Medulla oblongata (tissue), 1 donor: ENCODE measurements at regions not wholly inside any gene's neighbourhood (a gene's known extent, or its start where the extent isn't known, plus 50 kb on each side); places are given as distances from the start of the nearest gene placed in this dataset.
A peak's percentile ranks its signal among the peaks of the same experiment; 100 is the strongest.

Experiments
- DNase-seq: peaks from one replicate; pipeline ENCODE4 v3.0.0-alpha.2; 2015; ENCODE audit errors: extremely low spot score

DNA sequence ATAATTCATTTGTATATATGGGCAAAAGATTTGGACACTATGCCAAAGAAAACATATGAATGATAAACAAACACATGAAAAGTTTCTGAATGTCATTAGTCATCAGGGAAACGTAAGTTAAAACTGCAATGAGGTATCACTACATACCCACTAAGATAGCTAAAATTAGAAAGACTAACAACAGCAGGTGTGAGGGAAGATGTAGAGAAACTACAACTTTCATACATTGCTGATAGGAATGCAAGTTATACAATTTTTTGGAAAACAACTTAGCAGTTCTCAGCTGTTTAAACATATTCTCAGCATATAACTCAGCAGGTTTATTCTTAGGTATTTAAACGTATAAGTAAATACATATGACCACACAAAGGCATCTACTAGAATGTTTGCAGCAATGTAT, 563.5 kb upstream of the KLHL29 start:
- DNase-seq: no peak

DNA sequence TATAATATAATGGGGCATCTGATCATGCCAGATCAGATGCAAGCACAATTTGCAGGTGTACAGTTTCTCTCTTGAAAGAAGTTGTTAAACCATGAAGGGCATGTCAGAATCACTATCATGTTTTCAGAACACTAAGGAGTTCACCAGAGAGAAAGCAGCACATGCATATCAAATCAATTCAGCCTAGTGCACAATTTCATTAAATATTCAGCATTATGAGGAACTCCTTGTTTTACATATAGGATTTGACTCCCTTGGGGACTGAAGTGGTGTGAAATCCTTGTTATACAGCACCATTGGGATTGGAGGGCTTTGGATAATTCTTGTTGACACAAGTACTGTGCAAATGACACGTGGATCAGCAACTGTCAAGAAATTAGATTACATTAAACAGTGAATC, 562.1 kb upstream of the KLHL29 start:
- DNase-seq: no peak

DNA sequence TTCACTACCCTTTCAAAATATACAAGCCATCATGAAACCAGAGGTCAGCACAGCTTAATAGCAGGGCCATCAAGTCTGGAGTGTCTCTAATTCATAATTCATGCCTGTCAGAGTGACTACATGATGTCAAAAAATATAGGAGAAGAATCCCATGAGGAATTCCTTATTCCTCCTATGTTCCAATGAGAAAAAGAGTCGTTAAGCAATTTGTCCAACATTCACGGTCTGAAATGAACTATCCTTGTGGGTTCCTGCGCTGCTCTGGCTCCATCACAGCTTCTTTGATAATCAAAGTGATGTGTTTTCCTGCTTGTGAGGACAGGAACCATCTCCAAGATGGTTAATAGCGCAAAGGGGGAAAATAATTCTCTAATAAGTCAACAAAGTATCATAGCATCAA, 560.4 kb upstream of the KLHL29 start:
- DNase-seq: no peak

DNA sequence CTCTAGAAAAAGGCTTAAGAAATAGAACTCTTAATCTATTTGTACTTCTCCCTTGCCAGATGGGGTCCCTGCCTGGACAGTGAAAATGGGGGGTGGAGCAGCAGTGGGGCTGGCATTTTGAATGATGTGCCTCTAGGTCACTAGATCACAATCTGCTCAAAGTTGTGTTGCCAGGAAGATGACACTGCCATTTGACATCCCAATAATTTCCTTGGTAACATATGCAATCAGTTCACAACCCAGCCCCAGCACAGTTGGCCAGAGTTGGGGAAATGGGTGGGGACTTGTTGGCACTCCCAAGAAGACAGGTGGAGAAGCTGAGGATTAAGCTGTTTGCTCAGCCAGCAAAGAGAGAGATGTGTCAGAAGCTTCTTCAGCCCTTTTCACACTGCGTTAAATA, 558.3 kb upstream of the KLHL29 start:
- no peak for DNase-seq

DNA sequence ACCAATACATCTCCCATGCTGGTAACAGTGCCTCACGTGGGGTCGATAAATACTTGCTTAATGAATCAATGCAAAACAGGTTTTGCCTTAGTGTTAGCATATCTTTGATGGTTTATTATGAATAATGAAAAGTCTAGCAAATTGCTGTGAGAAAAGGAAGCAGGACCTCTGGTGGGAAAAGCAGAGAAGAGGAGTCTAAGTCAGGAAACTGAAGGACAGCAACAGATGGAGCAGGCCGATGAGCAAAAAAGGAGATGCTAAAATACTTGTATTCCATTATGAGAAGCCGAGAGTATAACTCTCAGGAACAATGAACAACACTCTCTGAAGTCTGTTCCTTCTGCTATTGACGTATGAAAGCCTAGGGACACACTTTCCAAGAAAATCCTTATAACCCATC, 555.2 kb upstream of the KLHL29 start:
- no peak for DNase-seq

DNA sequence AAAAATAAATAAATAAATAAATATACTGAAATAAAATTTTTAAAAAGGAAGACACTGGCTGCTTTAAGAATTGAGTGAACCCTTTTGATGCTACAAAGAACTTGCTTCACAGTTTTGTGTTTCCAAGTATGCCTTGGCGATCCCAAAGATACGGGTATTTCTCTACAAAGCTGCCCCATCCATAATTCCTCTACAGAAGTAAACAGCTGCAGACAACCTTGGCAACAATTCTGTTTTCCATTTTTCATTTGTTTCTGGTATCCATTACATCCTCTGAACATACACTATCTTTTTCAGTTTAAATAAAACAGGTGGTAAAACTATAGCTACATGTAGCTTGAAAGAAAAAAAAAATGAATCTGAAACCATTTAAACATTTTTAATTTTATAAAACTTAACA, 552.8 kb upstream of the KLHL29 start:
- DNase-seq: no peak

DNA sequence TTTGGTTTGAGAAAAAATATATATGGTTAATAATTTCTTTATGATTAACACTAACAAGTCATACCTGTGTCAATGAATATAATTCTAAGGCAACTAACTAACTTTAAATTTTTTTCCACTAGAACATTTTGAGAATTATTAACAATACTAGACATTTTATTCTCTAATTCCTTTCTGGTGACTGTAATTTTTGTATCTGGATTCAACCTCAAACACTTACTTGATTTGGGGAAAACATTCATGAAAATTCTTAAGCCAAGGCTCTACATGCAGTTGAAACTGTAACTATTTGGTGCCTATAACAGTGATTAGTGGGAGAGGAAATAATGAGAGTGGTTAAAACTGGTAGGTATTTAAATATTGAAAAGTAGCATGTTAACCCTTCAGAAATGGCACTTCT, 546.5 kb upstream of the KLHL29 start:
- no peak for DNase-seq

DNA sequence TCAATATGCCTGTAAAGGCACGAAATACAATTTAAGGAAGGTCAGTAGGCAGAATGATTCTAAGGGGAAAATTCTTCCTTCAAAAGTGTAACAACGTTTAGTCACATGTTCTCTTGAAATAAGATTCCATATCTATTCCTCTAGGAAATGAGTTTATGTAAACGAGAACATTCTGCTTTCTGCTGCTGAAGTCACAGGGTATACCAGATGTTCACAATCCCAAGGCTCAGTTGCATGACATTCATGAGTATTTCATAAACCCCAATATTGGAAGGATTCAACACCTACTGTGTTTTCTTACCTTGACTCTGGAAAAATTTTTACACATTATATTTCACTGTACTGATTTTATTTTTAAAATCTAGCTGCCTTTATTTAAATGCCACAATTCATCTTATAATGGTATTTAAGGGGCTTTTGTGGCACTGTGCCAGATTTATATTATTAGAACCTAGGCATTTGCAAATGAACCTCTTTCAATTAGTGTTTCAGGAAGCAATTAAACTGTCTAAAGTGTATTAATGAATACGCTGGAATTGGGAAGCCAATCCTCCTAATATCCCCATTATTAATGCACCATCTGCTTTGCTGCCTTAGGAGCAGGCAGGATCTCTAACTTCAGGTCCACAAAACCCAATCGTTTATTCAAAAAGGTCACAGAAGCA, 542.6 kb upstream of the KLHL29 start:
- DNase-seq: no peak

DNA sequence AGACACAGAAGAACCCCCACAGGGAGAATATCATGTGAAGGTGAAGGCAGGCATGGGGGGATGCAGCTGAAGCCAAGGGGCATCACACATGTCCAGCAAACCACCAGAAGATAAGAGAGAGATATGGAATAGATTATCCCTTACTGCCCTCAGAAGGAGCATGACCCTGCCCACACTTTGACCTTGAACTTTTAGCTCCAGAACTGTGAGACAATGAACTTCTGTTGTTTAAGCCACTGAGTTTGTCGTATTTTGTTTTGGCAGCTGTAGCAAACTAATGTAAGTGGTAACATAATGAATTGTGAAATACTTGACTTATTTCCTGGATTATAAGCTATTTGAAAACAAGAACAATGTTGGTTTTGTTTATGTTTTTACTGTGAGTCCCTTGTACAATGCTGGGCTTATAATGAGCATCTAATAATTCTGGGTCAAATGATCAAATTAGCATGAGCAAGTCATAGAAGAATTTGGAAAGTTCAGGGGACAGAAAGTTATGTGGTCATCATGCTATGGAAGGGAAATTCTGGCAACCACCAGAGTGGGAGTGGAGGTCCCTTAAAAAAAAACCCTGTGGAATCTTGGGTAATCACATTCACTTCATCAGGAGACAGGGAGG, 541.0 kb upstream of the KLHL29 start:
- no peak for DNase-seq

DNA sequence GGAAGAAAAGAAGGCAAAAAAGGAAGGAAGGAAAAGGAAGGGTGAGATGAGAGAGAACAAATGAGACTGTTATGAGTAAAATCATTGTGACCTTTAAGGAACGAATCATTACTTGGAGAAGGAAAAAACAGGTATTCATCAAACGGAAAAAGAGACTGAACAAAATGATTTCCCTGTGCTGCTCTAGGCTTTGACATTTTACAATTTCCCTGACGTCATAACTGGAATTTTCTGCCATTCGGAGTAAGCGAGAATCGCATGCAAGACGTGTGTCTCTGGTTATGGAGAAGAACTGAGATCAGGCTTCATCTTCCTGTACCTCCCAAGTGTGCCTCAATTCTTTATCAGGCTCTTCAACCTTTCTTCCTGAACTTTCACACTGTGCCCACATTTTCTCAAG, 534.7 kb upstream of the KLHL29 start:
- DNase-seq: no peak

DNA sequence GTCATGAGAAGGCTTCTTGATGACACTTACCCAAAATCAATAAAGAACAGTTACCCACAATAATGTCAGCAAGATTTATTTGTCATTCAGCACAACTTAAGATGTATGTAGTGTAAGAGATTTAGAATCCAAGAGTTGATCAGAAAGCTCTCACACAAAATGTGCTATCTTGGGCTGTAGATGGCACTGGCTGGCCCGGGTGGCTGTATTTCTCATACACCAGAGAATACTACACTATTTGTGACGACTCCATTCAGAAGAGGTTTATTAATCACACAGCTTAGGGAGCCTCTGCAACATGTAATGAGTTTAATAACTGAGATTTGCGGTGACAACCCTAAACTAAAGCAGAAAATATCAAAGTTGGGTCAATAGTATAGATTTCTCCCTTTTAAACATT, 530.4 kb upstream of the KLHL29 start:
- DNase-seq: peak; percentile 60

DNA sequence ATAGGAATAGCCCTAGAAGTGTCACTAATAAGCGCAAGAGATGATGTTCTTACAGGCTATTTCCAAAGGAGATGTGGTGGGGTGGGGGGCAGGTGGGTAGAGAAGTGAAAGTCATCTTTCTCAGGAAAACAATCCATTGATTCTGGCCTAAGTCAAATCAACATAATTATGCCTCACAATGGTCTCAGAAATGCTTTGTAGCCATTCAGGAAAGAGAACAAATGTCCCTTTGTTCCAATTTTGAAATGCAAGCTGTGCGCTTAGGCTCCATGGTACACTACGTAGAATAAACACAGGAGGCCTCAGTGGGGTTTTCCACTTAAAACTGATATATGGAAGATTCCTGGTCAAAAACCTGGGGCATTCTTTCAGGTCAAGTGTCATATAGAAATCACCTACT, 529.9 kb upstream of the KLHL29 start:
- DNase-seq: peak; percentile 87

DNA sequence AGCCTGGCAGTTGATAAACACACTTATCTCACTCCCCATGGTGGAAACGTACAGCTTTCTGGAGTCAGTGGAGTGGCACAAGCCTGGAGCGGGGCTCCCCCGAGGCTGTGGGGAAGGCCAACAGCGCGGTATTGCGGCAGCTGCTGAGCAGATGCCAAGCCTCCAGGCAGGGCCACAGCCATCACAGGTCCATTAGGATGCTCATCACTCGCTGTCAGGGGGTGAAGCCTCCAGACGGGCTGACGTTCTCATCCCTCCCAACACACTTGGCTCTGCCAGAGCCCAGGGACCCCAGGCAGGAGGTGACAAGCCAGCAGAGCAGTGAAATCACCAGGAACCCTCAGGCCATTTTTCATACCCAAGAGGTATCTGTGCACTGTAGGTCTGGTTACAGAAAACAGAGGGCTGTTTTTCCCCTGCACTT, 529.2 kb upstream of the KLHL29 start:
- DNase-seq: peak; percentile 60

DNA sequence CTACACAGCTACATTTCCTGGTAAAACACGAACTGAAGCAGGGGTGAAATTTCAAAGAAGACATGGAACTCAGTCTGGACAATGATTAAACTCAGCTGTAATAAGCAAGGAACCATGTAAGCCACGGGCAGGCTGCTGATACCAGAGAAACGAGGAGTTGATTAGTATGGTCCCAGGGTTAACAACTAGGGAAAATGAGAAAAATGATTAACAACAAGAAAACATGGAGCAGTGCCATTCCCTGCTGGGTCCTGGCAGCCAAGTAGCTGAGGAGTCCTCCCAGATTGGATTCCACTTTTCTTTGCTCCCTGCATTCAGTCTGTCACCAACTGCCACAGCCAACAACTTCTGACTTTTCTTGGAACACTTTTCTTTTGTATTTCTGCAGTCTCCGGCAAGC, 517.0 kb upstream of the KLHL29 start:
- no peak for DNase-seq

DNA sequence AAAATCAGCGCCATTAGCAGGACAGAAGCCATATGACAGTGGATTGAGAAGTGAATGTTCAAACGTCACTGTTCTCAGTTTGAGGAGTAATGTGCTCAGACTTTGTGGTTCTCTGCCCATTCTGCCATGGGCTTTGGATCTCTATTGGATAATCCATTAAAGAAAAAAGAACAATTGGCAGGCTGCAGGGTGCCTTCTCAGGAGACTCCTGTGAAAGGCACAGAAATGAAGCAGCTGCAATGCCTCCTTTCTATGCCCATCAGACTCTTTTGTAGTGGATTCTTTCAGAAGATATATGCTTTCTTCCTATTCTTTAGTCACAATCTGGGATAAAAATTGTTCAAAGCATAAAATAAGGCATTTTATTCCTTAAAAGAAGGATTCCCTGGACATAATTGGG, 506.9 kb upstream of the KLHL29 start:
- no peak for DNase-seq

DNA sequence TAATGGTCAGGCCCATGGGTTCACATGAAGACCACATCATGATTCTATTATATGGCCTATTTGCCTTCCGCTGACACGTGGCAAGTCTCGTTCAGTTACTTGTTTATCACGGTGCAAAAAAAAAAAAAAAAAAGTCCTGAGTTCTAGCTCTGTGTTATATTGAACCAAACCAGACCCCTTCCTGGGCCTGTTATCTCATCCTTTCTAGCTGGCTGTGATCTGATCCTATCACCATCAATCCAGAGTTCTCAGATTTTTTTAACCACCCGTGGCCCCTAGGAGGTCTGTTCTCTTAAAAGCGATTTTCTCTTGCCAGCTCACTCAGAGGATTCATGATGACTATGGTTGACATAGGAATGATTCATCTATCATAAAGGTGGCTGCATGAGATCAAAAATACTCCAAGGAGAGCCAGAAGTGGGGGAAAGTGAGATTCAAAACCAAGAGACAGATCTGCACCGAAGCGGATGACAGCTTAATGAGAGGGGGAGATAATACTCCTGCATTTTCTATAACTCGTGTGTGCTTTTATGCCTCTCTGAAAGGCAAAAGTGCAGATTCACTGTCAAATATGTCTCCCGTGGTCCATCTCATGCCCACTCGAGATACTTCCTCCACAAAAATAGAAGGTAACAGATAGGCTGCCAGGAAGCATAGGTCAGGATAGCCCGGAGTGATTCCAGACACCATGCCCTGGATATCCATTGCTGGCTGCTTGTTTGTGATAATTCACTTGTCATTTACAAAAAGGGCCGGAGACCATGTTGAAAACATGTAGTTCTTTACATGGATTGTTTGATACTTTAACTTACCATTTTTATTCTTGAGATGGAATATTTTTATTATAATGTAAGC, 505.7 kb upstream of the KLHL29 start:
- DNase-seq: no peak

DNA sequence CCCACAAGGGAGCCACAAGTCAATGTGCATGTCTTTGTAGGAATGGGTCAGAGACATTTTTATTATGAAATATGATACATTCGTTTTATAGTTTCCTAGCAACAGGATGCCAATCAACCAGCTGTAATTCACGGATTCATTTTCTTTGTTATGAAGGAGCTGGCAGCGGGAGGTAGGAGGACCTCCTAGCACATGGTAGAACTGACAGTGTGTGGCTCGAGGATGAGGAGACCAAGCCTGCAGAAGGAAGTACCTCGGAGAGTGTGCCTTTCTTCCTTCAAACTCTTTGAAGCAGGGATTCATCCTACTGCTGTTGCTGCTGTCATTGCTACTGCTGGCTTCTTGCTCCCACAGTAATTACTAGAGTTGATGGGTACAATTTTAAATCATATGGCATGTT, 504.8 kb upstream of the KLHL29 start:
- no peak for DNase-seq

DNA sequence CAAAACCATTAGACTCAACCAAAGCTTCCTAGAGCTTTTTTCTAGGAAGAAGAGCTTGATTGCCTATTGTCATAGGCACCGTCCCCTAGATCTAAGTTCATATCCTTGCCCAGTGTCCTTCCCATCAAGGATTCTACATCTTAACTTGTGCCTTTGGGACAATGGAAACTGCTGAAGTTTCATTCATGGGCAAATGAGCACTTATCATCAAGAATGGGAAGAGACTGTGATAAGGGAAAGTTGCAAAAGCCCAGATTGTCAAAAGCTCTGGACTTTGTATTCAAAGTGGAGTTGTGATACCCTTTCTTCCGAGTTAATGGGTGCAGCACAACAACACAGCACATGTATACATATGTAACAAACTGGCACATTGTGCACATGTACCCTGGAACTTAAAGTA, 503.0 kb upstream of the KLHL29 start:
- DNase-seq: no peak

DNA sequence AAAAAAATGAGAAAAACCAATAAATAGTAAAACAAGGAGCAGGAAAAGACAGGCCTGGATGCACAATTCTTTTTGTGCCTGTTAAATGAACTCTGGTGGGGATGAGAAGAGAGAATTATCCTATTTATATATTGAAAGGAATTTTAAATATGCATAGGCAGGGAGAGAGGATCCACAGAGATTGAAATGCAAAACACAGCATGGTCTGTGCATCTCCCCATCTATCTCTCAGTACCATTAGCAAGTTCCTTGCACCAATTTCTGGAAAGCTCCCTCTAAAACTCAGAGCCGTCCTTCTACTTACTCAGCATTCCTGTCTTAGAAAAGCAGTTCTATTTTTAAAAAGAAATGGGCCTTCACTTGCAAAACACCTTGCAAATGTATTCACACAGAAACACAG, 502.3 kb upstream of the KLHL29 start:
- no peak for DNase-seq

DNA sequence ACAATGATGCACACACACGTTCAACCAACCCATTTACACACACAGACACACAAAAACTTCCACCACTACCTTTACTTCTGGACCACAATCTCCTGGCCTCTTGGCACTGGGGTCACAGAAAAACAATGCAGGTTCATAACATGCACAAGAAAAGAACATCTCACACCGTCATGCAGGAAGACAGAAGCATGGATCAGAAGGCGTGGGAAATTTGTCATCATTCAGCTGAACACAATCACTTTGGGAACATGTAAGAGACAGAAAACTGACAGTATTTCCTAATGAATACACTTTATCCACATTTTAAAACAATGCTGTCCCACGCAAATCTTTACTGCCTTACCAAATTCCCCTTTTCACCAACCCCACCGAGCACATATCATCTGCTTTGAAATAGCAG, 501.9 kb upstream of the KLHL29 start:
- DNase-seq: no peak

DNA sequence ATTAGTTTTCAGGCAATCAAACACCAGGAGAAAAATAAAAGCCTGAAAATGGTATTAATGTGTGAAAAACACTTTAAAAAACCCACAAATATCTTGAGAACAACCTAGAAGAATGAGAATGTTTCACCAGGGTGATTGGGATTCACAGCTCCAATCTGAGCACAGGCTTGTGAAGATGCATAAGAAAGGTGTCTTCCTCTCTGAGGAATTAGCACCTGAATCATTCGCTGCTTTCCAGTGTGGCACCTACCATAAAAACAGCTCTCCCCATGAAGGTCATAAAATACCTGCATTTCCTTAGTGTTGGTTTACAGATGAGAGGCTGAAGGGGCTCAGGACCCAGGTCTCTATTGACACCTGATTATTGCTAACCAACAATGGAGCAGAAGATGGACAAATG, 499.7 kb upstream of the KLHL29 start:
- no peak for DNase-seq

DNA sequence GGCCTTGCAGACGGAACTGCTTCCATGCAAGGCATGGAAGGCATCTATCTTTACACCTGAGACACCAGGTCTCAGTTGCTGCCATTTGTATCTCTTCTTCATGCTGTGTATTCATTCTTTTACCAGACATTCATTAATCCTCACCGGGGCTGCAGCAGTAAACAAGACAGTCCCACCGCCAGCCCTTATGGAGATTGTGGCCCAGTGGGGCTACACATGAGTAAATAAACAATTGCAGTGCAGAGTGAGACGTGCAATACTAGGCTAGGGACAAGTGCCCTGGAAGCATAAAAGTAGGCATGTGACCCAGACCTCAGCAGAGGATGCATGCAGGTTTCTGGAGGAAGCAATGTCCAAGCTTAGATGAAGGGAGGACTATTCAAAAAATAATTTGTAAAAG, 497.6 kb upstream of the KLHL29 start:
- no peak for DNase-seq

DNA sequence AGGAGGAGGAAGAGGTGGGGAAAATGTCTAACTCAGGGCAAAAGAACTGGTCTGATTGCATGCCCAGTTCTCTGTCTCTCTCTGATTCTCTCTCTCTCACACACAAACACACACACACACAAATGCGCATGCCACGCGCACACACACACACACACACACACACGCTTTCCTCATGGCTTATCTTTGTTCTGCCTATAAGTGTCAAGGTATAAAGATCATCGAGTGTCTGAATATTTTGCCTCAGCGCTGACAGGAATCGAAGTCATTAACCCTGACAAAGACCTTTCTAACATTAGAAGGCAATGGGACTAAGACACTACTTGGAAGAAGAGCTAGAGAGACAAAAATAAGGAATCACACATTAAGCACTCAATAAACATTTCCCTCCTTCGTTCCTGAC, 497.1 kb upstream of the KLHL29 start:
- DNase-seq: no peak
